HepG2 (cell line): ENCODE measurements at regions not wholly inside any gene's neighbourhood (a gene's known extent, or its start where the extent isn't known, plus 50 kb on each side); places are given as distances from the start of the nearest gene placed in this dataset.

Experiments used
- ATAC-seq: fragments of 200-7000 bp; cut with Tn5 transposase; 3 replicates; pipeline ENCODE4 v1.9.1; 2020; ENCODE audit warnings: mild to moderate bottlenecking, moderate library complexity
- BruUV-seq: library from RNA; stranded (reverse); fragments of 400-500 nt; replicated peaks from 2 replicates; lab custom pipeline; 2021; lab: Mats Ljungman, UMichigan
- CTCF ChIA-PET: fragments of 300-600 bp; formaldehyde crosslinking; extraction: SDS; loops from one replicate; lab custom pipeline; 2021; ENCODE audit warnings: low total read pairs, inconsistent platforms, low intra/inter-chr PET ratio; lab: Yijun Ruan, JAX
- POLR2A ChIA-PET: fragments of 350-600 bp; sonication (Branson Sonifier 250); formaldehyde crosslinking; loops from one replicate; lab custom pipeline; 2020; ENCODE audit warnings: antibody characterized with exemption, inconsistent platforms; lab: Yijun Ruan, JAX
- DNase-seq: peaks from one replicate; pipeline ENCODE4 v3.0.0-alpha.2; 2015; ENCODE audit warnings: low spot score
- FAIRE-seq: peaks from 3 replicates; lab custom pipeline; 2011; peaks lifted over from hg19 to GRCh38; lab: Jason Lieb, UNC
- H2AFZ ChIP-seq: one replicate; pipeline ENCODE4 v1.6.1; 2011; ENCODE audit warnings: low read length, inconsistent platforms
- H3K27ac ChIP-seq: fragments of 300-600 bp; 3 replicates; pipeline ENCODE4 v1.8.0; 2011; ENCODE audit warnings: mixed run types, mild to moderate bottlenecking, mixed read lengths, low read length, inconsistent platforms; ENCODE audit not compliant: insufficient read depth; ENCODE audit errors: extremely low read length
- H3K27me3 ChIP-seq, 2 experiments: fragments of 200-600 bp in 1 of 2; 2 replicates in 1 of 2; 3 replicates in 1 of 2; pipeline versions ENCODE4 v1.6.0 to v1.8.0; 2011; ENCODE audit warnings: low read length in 2 of 2, mild to moderate bottlenecking in 2 of 2, moderate library complexity in 2 of 2, inconsistent platforms in 1 of 2; ENCODE audit not compliant: insufficient read depth in 2 of 2, control insufficient read depth in 1 of 2
- H3K36me3 ChIP-seq, 2 experiments: fragments of 200-600 bp in 1 of 2; replicated peaks in 1 of 2; 2 replicates in 1 of 2; 3 replicates in 1 of 2; pipeline versions ENCODE4 v1.5.1 to v1.8.0; 2011; ENCODE audit warnings: low read length in 2 of 2, inconsistent platforms in 1 of 2; ENCODE audit not compliant: insufficient read depth in 2 of 2, control insufficient read depth in 1 of 2
- H3K4me1 ChIP-seq: 2 replicates; pipeline ENCODE4 v1.5.1; 2012; ENCODE audit warnings: low read length, inconsistent platforms; ENCODE audit not compliant: insufficient read depth
- H3K4me2 ChIP-seq: 2 replicates; pipeline ENCODE4 v1.6.0; 2011; ENCODE audit warnings: low read depth, low read length, inconsistent platforms
- H3K4me3 ChIP-seq, 3 experiments: fragments of 200-600 bp in 1 of 3; sonication (generic), shearing (Covaris generic) in 1 of 3; replicated peaks in 1 of 3; 2 replicates each; pipeline ENCODE4 v1.5.1; 2011 to 2016; ENCODE audit warnings: low read length in 3 of 3, inconsistent platforms in 2 of 3, low read depth in 2 of 3, mild to moderate bottlenecking in 2 of 3, control low read depth in 1 of 3, mixed read lengths in 1 of 3; ENCODE audit not compliant: insufficient read depth in 1 of 3
- H3K79me2 ChIP-seq: one replicate; pipeline ENCODE4 v1.6.1; 2011; ENCODE audit warnings: low read length, inconsistent platforms; ENCODE audit not compliant: insufficient read depth
- H3K9ac ChIP-seq: 2 replicates; pipeline ENCODE4 v1.6.0; 2011; ENCODE audit warnings: mild to moderate bottlenecking, low read depth, low read length, inconsistent platforms; ENCODE audit not compliant: insufficient read depth
- H3K9me3 ChIP-seq: 2 replicates; pipeline ENCODE4 v1.5.1; 2012; ENCODE audit warnings: mild to moderate bottlenecking, low read length
- H4K20me1 ChIP-seq: 2 replicates; pipeline ENCODE4 v1.6.0; 2011; ENCODE audit warnings: inconsistent platforms, mild to moderate bottlenecking, low read length, moderate library complexity; ENCODE audit not compliant: insufficient read depth
- GLMP ChIP-seq: sonication (generic); formaldehyde crosslinking; IDR thresholded peaks from 2 replicates; pipeline ENCODE4 v1.9.0; 2021; ENCODE audit warnings: missing genetic modification reagents, mild to moderate bottlenecking, borderline replicate concordance
- MAFF ChIP-seq: IDR thresholded peaks from 2 replicates; pipeline ENCODE4 v1.6.1; 2011; ENCODE audit warnings: low read depth, low read length, improper control_type of control experiment
- MAFK ChIP-seq, 2 experiments: IDR thresholded peaks in 1 of 2; conservative IDR thresholded peaks in 1 of 2; 2 replicates each; pipeline ENCODE4 v1.6.1; 2011; ENCODE audit warnings: improper control_type of control experiment in 2 of 2, low read length in 2 of 2
- MED13 ChIP-seq: sonication (generic); formaldehyde crosslinking; IDR thresholded peaks from 2 replicates; pipeline ENCODE4 v1.5.0; 2020; ENCODE audit warnings: missing genetic modification reagents
- RNF2 ChIP-seq: fragments of 450-650 bp; conservative IDR thresholded peaks from 2 replicates; pipeline ENCODE4 v1.6.1; 2016; ENCODE audit warnings: low read depth
- RORA ChIP-seq: sonication (generic); formaldehyde crosslinking; IDR thresholded peaks from 2 replicates; pipeline ENCODE4 v1.5.0; 2020; ENCODE audit warnings: mild to moderate bottlenecking, missing genetic modification reagents, moderate library complexity
- SP1 ChIP-seq, 2 experiments: fragments of 450-650 bp in 1 of 2; sonication (generic) in 1 of 2; formaldehyde crosslinking in 1 of 2; IDR thresholded peaks; 2 replicates each; pipeline versions ENCODE4 v1.4.0 to v1.6.1; 2016 to 2020; ENCODE audit warnings: missing genetic modification reagents in 1 of 2
- TEAD3 ChIP-seq: optimal IDR thresholded peaks from 2 replicates; pipeline ENCODE3; 2016; ENCODE audit warnings: borderline replicate concordance
- U2AF1 ChIP-seq: fragments of 200-400 bp; formaldehyde crosslinking; optimal IDR thresholded peaks from 2 replicates; pipeline ENCODE3; 2017; ENCODE audit warnings: mild to moderate bottlenecking, low read depth, low read length
- ZBTB37 ChIP-seq: sonication (generic); formaldehyde crosslinking; IDR thresholded peaks from 2 replicates; pipeline ENCODE4 v1.4.0; 2020; ENCODE audit warnings: mild to moderate bottlenecking, missing genetic modification reagents
- WGBS: methylation state at CpG from one replicate; pipeline ENCODE4 v1.1.6; 2017; ENCODE audit warnings: low lambda C conversion rate; 5-methylcytosine and 5-hydroxymethylcytosine counted together
- in situ Hi-C: cut with HindIII; loops from 2 replicates; pipeline ENCODE4 v1.10.0; 2017; ENCODE audit warnings: low pct_unique_long_range_greater_than_20kb; ENCODE audit not compliant: extremely low pct_ligation_motif_present
- intact Hi-C: fragments of 100-400 bp; cut with micrococcal nuclease; formaldehyde crosslinking; loops from one replicate; pipeline ENCODE4 v1.10.0; 2022; ENCODE audit not compliant: unreplicated experiment

GRCh38 chr7:86479144-86479543 is 164.6 kb upstream of the GRM3 start:
- no peak for ATAC-seq
- no peak overlapping the region for H3K9ac ChIP-seq
- BruUV-seq: no TSS peak
- in situ Hi-C loops (no loop called here), intact Hi-C loops (no loop called here)
- no peak overlapping the region for H3K4me3 ChIP-seq
- no peak overlapping the region for H2AFZ ChIP-seq
- TF ChIP-seq MAFF (0 out of 2 replicates have a peak, but pooled peaks have one; percentile 34), MED13 (CRISPR knock-in tag) (no peak), U2AF1 (no peak), MAFK (conservative IDR thresholded peaks at IDR 0.05 in 1 of 2, IDR thresholded peaks at IDR 0.05 in 1 of 2; ENCODE audit: low read length in 2 of 2) (peak; percentile 35 to 50; a peak in 3 of 4 replicates)
- H3K27me3 ChIP-seq: no peaks in the 10 kb centered on the region
- no peak for DNase-seq
- no peaks in the 10 kb centered on the region for H4K20me1 ChIP-seq
- WGBS: 0% methylated on average over 2 of the region's 2 CpGs
- no peaks in the 10 kb centered on the region for H3K36me3 ChIP-seq
- no peak overlapping the region for H3K4me2 ChIP-seq
- H3K4me1 ChIP-seq: no peaks in the 10 kb centered on the region
- ChIA-PET CTCF (no interaction called here), POLR2A (no interaction called here)
- H3K27ac ChIP-seq: no peak overlapping the region
- H3K9me3 ChIP-seq: no peaks in the 10 kb centered on the region
- FAIRE-seq: no peak
- H3K79me2 ChIP-seq: no peaks in the 10 kb centered on the region

- TF ChIP-seq TEAD3 (CRISPR knock-in tag) (no peak), RNF2 (no peak), RORA (CRISPR knock-in tag) (no peak), ZBTB37 (no peak), SP1 (IDR thresholded peaks at IDR 0.05) (no peak), SP1 (CRISPR knock-in tag; IDR thresholded peaks at IDR 0.05) (no peak), GLMP (CRISPR knock-in tag) (no peak)
- TF ChIP-seq, all 625 proteins: peak for 0
- BruUV-seq: no TSS peak
- Histone ChIP-seq H3K27ac (no peak overlapping the region), H4K20me1 (no peaks in the 10 kb centered on the region), H2AFZ (no peak overlapping the region), H3K9ac (no peak overlapping the region), H3K4me2 (no peak overlapping the region), H3K79me2 (no peaks in the 10 kb centered on the region), H3K4me1 (no peaks in the 10 kb centered on the region), H3K27me3 (no peaks in the 10 kb centered on the region), H3K9me3 (no peaks in the 10 kb centered on the region), H3K4me3 (no peak overlapping the region), H3K36me3 (no peaks in the 10 kb centered on the region)
- intact Hi-C loops (no loop called here), in situ Hi-C loops (no loop called here)
- CTCF ChIA-PET: no interaction called here
- FAIRE-seq (no peak), ATAC-seq (no peak), DNase-seq (no peak)
- WGBS: 2% methylated on average over 2 of the region's 2 CpGs
- POLR2A ChIA-PET: no interaction called here
Observed at GRCh38 chr7:86477343-86477935, 166.3 kb upstream of the GRM3 start.
